GM12872 (cell line): ENCODE measurements at regions not wholly inside any gene's neighbourhood (a gene's known extent, or its start where the extent isn't known, plus 50 kb on each side); places are given as distances from the start of the nearest gene placed in this dataset.

Experiments used
- TF ChIP-seq, protein P1 (sequence below): IDR thresholded peaks from 3 replicates; pipeline ENCODE4 v1.5.1; 2011; ENCODE audit warnings: low read depth, mild to moderate bottlenecking, low read length, moderate library complexity; ENCODE audit not compliant: insufficient read depth

DNA sequence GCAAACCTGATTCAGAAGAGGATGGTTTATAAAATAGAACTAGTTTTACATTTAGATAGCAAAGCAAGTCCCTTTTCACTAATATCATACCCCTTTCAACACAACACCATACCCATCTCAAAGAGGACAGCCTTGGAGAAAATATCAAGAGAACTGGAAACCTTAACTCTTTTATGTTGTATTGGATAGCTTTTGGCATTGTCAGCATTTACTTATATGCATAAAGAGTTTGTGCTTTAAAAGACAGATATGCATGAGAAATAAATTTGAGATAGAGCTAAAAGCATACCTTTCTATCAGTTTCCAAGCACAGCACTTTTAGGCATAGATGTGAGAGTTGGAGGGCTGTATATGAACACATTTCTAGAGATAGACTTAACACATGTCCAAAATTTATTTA lies 799.3 kb upstream of the ACO1 start:
- TF ChIP-seq, protein P1, sequence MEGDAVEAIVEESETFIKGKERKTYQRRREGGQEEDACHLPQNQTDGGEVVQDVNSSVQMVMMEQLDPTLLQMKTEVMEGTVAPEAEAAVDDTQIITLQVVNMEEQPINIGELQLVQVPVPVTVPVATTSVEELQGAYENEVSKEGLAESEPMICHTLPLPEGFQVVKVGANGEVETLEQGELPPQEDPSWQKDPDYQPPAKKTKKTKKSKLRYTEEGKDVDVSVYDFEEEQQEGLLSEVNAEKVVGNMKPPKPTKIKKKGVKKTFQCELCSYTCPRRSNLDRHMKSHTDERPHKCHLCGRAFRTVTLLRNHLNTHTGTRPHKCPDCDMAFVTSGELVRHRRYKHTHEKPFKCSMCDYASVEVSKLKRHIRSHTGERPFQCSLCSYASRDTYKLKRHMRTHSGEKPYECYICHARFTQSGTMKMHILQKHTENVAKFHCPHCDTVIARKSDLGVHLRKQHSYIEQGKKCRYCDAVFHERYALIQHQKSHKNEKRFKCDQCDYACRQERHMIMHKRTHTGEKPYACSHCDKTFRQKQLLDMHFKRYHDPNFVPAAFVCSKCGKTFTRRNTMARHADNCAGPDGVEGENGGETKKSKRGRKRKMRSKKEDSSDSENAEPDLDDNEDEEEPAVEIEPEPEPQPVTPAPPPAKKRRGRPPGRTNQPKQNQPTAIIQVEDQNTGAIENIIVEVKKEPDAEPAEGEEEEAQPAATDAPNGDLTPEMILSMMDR: no peak

DNA sequence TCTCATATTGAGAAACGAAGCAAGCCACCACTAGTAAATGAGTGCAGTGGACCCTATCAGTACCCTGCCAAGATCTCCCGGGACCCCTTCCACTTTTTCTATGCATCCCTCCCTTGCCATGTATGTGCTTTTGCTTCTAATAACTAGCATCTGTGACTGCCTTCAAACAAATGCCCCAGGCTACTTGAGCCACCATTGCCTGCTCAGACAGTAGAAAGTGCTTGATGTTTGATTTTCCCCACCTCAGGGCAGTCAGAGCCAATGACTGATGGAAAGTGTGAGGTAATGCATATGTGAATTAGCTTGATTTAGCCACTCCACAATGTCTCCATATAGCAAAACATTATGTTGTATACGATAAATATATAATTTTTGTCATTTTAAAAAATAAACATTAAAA lies 797.3 kb upstream of the ACO1 start:
- TF ChIP-seq, protein P1: no peak

DNA sequence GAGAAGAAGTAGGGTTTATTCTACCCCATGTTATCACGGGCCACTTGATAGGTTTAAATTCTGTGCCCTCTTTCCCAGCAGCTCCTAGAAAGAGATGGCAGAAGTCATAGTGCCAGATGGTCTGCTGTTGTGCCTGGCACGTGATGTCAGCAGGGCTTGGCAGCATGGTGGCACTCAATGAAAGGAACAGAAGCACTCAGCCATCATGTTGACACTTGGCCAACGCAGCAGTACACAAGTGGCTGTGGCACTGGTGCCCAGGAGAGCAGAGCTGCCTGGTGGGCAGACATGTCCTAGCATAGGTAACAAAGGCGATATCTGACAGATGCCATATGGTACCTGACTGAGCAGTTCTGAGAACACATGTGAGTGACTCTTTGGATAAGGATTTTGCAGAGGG lies 796.4 kb upstream of the ACO1 start:
- TF ChIP-seq, protein P1: no peak

DNA sequence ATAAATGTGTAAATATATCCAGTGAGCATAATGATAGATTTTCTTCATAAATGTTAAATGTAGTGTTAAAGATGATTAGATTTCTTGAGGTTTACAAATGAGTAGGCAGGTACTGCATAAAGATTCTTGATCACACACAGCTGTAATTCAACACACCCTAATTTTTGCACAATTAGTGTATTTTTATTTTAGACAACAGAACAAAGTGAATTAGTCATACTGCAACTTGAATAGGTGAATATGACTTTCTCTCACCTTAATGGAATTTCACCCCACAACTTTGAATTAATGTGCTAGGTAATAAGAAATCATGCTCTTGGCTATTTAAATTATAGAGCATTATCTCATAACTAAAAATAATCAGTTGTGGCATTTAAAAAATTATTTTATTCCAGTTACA lies 795.7 kb upstream of the ACO1 start:
- TF ChIP-seq, protein P1: no peak

DNA sequence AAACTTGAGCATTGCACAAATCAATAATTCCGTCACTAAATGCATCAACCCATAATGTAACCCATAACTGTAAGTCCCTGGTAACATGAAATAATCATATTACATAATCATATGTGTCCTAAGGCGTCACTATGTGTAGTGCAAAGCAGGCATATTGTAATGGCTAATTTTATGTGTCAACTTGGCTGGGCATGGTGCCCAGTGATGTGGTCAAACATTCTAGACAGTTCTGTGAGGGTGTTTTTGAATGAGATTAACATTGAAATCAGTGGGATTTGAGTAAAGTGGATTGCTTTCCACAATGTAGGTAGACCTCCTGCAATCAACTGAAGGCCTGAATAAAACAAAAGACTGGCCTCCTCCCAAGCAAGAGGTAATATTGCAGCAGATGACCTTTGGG lies 794.4 kb upstream of the ACO1 start:
- TF ChIP-seq, protein P1: no peak

DNA sequence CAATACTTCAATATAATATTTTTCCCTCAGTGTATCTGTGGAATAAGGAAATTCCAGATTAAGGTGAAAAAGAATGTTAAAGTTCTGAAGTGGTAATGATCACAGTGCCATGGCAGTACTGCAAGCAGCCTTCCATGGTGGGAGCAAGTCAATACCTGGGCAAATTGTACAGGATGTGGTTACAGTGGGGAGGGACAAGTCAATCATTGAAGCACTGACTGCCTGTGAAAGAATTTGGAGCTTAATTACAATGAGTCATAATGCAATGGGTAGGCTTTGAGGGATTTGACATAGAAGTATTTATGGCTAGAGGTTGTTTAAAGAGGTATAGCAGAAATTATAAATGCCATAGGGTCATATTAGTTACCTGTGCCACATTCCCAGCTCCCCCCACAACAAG lies 786.5 kb upstream of the ACO1 start:
- TF ChIP-seq, protein P1: no peak

DNA sequence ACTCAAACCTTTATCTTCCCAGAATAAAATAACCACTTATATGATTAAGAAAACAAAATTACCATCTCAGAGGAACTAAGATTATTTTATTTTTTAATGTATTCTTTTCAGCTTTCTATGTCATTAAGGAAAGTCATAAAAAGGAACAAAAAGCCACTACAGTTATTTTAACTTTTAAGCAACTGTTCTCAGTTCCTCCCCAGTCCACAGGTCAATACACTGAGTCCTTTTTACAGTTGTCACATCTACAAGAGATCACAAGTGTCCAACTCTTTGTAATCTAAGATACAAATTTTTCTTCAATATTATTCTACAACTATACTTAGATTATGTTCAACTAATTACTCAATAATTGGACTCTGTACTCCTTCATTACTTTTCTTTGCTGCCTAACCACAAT lies 782.8 kb upstream of the ACO1 start:
- TF ChIP-seq, protein P1: no peak

DNA sequence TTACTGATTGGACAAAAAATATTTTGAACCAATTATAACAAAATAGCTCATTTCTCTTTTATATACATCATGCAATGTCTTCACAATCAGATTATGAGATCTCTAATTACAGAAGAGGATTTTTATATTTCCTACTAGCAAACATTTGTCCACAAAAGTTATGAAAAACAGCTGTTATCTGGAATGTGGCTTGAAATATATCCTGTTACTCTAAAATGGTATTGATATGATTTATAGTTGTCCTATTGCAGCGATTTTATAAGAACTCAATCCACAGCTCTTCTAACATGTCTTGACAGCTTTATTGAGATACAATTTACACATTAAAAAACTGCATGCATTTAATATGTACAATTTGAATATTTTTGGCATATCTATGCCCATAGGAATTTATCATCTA lies 779.9 kb upstream of the ACO1 start:
- TF ChIP-seq, protein P1: no peak
